ENCODE measurements at regions not wholly inside any gene's neighbourhood (a gene's known extent, or its start where the extent isn't known, plus 50 kb on each side); places are given as distances from the start of the nearest gene placed in this dataset.

GRCh38 chr4:117868201-117868600 lies 166.1 kb upstream of the NDST3 start:
- TF ChIP-seq TCF7L2 (IDR thresholded peaks at IDR 0.05; ENCODE audit: borderline replicate concordance, extremely low read depth, insufficient read depth, insufficient read length) (no peak), CTCF (IDR thresholded peaks at IDR 0.05 in 2 of 3, conservative IDR thresholded peaks at IDR 0.05 in 1 of 3; ENCODE audit: borderline replicate concordance in 1 of 3, insufficient read depth in 1 of 3, low read depth in 2 of 3, low read length in 2 of 3) (no peak), ATF3 (IDR thresholded peaks at IDR 0.05) (no peak), RAD21 (IDR thresholded peaks at IDR 0.05; ENCODE audit: low read depth) (no peak), POLR2A (IDR thresholded peaks at IDR 0.05; ENCODE audit: borderline replicate concordance, extremely low read depth, insufficient read depth, insufficient read length) (no peak)

Measured in HCT116 (cell line).